ENCODE measurements at regions not wholly inside any gene's neighbourhood (a gene's known extent, or its start where the extent isn't known, plus 50 kb on each side); places are given as distances from the start of the nearest gene placed in this dataset.

DNA sequence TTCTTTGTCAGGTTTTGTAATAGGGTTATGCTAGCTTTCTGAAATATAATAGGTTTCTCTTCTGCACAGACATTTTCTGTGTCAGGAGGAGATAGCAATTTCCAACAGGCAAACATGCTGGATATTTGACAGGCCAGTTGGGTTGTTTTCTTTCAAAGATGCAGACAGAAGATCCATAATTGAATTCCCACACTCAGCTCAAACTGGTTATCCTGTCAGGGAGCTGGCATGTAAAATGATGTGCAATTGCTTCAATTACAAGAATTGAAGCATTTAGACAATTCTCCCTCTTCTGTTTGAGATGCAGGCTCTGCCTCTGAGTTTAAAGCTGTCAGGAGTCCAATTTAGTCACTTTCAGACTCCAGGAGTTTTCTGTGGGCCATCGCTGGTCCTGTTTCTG lies 146.2 kb upstream of the ZKSCAN2 start:
- H2AFZ ChIP-seq (ENCODE audit: low read length) = no peak overlapping the region
- no peaks in the 10 kb centered on the region for H3K27me3 ChIP-seq (ENCODE audit: control insufficient read depth, insufficient read depth, low read length)
- TF ChIP-seq, protein P1, sequence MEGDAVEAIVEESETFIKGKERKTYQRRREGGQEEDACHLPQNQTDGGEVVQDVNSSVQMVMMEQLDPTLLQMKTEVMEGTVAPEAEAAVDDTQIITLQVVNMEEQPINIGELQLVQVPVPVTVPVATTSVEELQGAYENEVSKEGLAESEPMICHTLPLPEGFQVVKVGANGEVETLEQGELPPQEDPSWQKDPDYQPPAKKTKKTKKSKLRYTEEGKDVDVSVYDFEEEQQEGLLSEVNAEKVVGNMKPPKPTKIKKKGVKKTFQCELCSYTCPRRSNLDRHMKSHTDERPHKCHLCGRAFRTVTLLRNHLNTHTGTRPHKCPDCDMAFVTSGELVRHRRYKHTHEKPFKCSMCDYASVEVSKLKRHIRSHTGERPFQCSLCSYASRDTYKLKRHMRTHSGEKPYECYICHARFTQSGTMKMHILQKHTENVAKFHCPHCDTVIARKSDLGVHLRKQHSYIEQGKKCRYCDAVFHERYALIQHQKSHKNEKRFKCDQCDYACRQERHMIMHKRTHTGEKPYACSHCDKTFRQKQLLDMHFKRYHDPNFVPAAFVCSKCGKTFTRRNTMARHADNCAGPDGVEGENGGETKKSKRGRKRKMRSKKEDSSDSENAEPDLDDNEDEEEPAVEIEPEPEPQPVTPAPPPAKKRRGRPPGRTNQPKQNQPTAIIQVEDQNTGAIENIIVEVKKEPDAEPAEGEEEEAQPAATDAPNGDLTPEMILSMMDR (conservative IDR thresholded peaks at IDR 0.05 in 1 of 2, IDR thresholded peaks at IDR 0.05 in 1 of 2; ENCODE audit: low read depth in 1 of 2, low read length in 2 of 2) = no peak
- TF ChIP-seq EZH2 (IDR thresholded peaks at IDR 0.05; ENCODE audit: low read length, missing control alignments) = no peak
- H3K79me2 ChIP-seq (ENCODE audit: control insufficient read depth, insufficient read depth, low read length) = no peaks in the 10 kb centered on the region
- no peaks in the 10 kb centered on the region for H4K20me1 ChIP-seq (ENCODE audit: control insufficient read depth, extremely low read depth, insufficient read depth, low read length)
- no peaks in the 10 kb centered on the region for H3K36me3 ChIP-seq (ENCODE audit: control insufficient read depth, insufficient read depth, low read length)
- no peaks in the 10 kb centered on the region for H3K4me1 ChIP-seq (ENCODE audit: control insufficient read depth, extremely low read depth, insufficient read depth, low read length)
- H3K4me2 ChIP-seq (ENCODE audit: extremely low read depth, insufficient read depth, low read length) = no peak overlapping the region
- no peak overlapping the region for H3K4me3 ChIP-seq (replicated peaks in 1 of 4; ENCODE audit: control extremely low read depth in 1 of 4, insufficient read depth in 1 of 4, low read depth in 3 of 4, low read length in 4 of 4)
- no peaks in the 10 kb centered on the region for H3K9me3 ChIP-seq (ENCODE audit: control insufficient read depth, insufficient read depth, low read depth, low read length)
- no peak overlapping the region for H3K27ac ChIP-seq (ENCODE audit: insufficient read depth, low read length)
- no peak overlapping the region for H3K9ac ChIP-seq (ENCODE audit: insufficient read depth, low read length)
- no peak for DNase-seq (ENCODE audit: low read depth in 2 of 2)

DNA sequence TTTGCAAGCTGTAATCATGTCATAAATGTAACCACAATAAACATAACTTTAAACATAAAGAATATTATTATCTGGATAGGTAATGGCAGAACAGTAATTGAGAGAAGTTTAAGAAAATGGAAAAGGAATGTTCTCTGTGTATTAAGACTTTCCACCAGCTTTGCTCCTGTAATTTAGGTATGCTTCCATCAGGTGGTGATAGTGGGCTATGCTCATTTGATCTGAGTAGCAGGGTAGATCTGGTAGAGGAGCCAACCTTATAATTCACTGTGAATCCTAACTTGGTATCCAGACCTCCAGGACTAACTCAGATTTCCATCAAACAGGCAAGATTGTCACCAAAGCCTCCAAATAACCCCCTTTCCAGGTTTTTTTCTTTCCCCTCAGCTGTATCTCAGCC lies 137.9 kb upstream of the ZKSCAN2 start:
- Histone ChIP-seq H3K4me1 (ENCODE audit: control insufficient read depth, extremely low read depth, insufficient read depth, low read length) (no peaks in the 10 kb centered on the region), H3K9ac (ENCODE audit: insufficient read depth, low read length) (no peak overlapping the region), H3K4me2 (ENCODE audit: extremely low read depth, insufficient read depth, low read length) (no peak overlapping the region), H4K20me1 (ENCODE audit: control insufficient read depth, extremely low read depth, insufficient read depth, low read length) (no peaks in the 10 kb centered on the region), H3K36me3 (ENCODE audit: control insufficient read depth, insufficient read depth, low read length) (no peaks in the 10 kb centered on the region), H3K9me3 (ENCODE audit: control insufficient read depth, insufficient read depth, low read depth, low read length) (no peaks in the 10 kb centered on the region), H3K27me3 (ENCODE audit: control insufficient read depth, insufficient read depth, low read length) (no peaks in the 10 kb centered on the region), H3K4me3 (replicated peaks in 1 of 4; ENCODE audit: control extremely low read depth in 1 of 4, insufficient read depth in 1 of 4, low read depth in 3 of 4, low read length in 4 of 4) (no peak overlapping the region), H3K27ac (ENCODE audit: insufficient read depth, low read length) (no peak overlapping the region), H3K79me2 (ENCODE audit: control insufficient read depth, insufficient read depth, low read length) (no peaks in the 10 kb centered on the region), H2AFZ (ENCODE audit: low read length) (no peak overlapping the region)
- DNase-seq (ENCODE audit: low read depth in 2 of 2) = no peak
- TF ChIP-seq EZH2 (IDR thresholded peaks at IDR 0.05; ENCODE audit: low read length, missing control alignments) = no peak
- TF ChIP-seq, protein P1 (conservative IDR thresholded peaks at IDR 0.05 in 1 of 2, IDR thresholded peaks at IDR 0.05 in 1 of 2; ENCODE audit: low read depth in 1 of 2, low read length in 2 of 2) = no peak

DNA sequence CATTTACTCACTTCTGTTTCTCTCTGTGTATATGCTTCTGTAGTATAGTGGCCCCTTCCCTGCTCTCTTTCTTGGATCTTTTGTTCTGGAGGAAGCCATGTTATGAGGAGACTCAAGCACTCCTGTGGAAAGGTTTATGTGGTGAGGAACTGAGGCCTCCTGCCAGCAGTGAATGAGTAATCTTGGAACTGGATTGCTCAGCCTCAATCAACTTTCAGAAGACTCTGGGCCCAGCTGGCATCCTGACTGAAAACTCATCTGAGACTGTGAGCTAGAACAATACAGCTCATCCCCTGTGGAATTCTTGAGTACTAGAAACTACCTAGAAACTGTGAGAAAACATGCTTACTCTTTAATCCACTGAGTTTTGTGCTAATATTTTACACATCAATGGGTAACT lies 133.1 kb upstream of the ZKSCAN2 start:
- H3K4me2 ChIP-seq (ENCODE audit: extremely low read depth, insufficient read depth, low read length) = no peak overlapping the region

More for the DNA sequence above, 133.1 kb upstream of the ZKSCAN2 start:
- no peak overlapping the region for H3K4me3 ChIP-seq (replicated peaks in 1 of 4; ENCODE audit: control extremely low read depth in 1 of 4, insufficient read depth in 1 of 4, low read depth in 3 of 4, low read length in 4 of 4)
- H3K9ac ChIP-seq (ENCODE audit: insufficient read depth, low read length) = no peak overlapping the region
- no peaks in the 10 kb centered on the region for H3K79me2 ChIP-seq (ENCODE audit: control insufficient read depth, insufficient read depth, low read length)
- H3K9me3 ChIP-seq (ENCODE audit: control insufficient read depth, insufficient read depth, low read depth, low read length) = no peaks in the 10 kb centered on the region
- no peak for DNase-seq (ENCODE audit: low read depth in 2 of 2)
- no peaks in the 10 kb centered on the region for H4K20me1 ChIP-seq (ENCODE audit: control insufficient read depth, extremely low read depth, insufficient read depth, low read length)
- H3K4me1 ChIP-seq (ENCODE audit: control insufficient read depth, extremely low read depth, insufficient read depth, low read length) = no peaks in the 10 kb centered on the region
- TF ChIP-seq, protein P1 (conservative IDR thresholded peaks at IDR 0.05 in 1 of 2, IDR thresholded peaks at IDR 0.05 in 1 of 2; ENCODE audit: low read depth in 1 of 2, low read length in 2 of 2) = no peak
- TF ChIP-seq EZH2 (IDR thresholded peaks at IDR 0.05; ENCODE audit: low read length, missing control alignments) = no peak
- H2AFZ ChIP-seq (ENCODE audit: low read length) = no peak overlapping the region
- no peaks in the 10 kb centered on the region for H3K36me3 ChIP-seq (ENCODE audit: control insufficient read depth, insufficient read depth, low read length)
- H3K27me3 ChIP-seq (ENCODE audit: control insufficient read depth, insufficient read depth, low read length) = no peaks in the 10 kb centered on the region
- H3K27ac ChIP-seq (ENCODE audit: insufficient read depth, low read length) = no peak overlapping the region

All from fibroblast of lung (primary cell).